ENCODE measurements at regions not wholly inside any gene's neighbourhood (a gene's known extent, or its start where the extent isn't known, plus 50 kb on each side); places are given as distances from the start of the nearest gene placed in this dataset.
"Not testable (repeated sequence)": the region's sequence is repeated elsewhere in the genome, so short reads cannot be mapped to it uniquely, and the experiment has no call there.

DNA sequence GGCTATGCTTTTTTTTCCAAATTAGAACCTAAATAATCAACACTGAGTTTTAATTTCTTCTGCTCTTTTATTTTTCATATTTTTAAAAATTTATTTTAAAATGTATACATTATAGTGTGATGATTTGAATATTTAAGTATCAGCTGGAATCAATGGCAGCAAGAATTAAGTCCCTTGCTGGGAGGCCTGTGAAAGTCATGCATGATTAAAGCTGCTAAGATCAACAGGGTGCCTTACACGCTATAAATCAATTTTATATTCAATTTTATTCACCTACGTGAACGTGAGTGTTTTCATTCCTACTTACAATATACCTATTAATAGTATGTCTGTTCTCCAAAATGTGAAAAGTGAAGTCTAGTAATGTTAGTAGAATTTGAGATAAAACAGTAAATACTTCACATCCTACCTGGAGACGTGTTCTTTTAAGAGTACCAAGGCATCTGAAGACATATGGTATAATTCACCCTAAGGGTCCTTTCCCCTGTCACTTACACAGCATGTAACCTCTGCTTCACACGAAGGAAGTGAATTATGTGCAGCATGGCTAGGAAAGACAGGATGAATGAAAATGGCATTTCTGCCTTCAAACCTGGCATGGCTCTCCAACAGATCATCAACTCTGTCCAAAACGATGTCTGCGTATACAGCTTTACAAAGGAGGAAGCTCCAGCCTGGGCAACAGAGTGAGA lies 640.4 kb upstream of the ROBO1 start:
- no peak for DNase-seq

GRCh38 chr3:80405618-80406017 lies 637.8 kb upstream of the ROBO1 start:
- DNase-seq: no peak

- no peak for DNase-seq
Observed at GRCh38 chr3:80395023-80395422, 627.2 kb upstream of the ROBO1 start.

DNA sequence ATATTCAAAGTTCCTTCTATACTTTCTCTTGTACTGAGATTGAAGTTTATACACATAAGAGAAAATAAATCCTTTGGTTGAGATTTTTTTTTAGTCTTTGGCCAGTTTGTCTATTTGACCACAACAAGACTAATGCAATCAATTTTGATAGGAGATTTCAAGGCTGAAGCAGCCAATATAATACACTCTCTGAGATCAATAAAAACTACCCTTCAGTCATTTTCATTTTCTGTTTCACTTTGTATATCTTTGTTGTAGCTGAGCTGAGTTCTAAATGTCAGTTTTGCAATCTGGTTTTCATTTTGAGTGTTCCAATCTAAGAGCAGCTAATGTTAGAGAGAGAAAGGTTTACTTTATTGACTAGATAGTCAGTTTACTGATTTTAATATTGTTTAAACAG lies 623.8 kb upstream of the ROBO1 start:
- DNase-seq: no peak

DNA sequence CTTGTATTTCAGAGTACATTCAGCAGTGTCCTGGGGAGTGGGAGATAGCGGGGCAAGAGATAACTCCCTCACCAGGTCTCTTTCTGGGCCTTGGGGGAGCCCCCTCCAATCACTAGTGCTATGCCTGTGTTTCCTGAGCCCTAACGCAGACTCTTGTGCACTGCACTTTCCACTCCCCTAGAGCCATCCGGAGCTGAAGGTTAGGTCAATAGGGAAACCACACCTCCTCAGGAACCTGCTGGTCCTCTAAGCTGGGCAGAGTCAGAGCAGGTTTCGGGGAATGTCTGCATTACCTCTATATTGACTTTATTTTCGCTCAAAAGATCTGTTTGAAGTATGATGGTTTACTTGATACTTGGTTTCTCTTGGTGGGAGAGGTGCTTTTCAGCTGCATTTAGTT lies 617.0 kb upstream of the ROBO1 start:
- no peak for DNase-seq

- DNase-seq: no peak
Observed at GRCh38 chr3:80374423-80374822, 606.6 kb upstream of the ROBO1 start.

GRCh38 chr3:80368616-80369015 lies 600.8 kb upstream of the ROBO1 start:
- DNase-seq: no peak

DNA sequence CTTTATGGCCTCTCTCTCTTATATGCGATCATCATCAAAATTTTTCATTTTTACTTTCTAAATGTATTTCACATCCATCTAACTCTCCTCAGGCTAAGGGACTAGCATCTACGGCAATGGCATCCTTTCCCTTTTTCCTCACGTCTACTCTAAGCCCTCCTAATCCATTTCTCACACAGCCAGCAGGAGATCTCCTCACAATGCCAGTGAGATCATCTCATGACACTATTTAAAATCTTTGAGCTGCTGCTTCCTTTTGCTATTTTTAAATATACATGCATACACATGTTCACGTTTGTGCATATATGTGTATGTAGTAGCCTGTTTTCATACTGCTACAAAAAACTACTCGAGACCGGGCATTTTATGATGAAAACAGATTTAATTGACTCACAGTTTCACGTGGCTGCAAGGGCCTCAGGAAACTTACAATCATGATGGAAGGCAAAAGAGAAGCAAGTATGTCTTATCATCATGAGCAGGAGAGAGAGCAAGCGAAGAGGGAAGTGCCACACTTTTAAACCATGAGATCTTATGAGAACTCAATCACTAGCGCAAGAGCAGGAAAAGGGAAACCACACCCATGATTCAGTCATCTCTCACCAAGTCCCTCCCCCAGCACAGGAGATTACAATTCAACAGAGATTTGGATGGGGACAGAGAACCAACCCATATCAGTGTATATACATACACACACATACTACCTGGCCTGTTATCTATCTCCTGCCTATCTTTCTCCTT lies 599.2 kb upstream of the ROBO1 start:
- DNase-seq: no peak

- DNase-seq: no peak
Observed at GRCh38 chr3:80357761-80358160, 590.0 kb upstream of the ROBO1 start.

GRCh38 chr3:80355144-80355543 lies 587.3 kb upstream of the ROBO1 start:
- no peak for DNase-seq

- DNase-seq: no peak
Observed at GRCh38 chr3:80351201-80351600, 583.4 kb upstream of the ROBO1 start.

GRCh38 chr3:80350771-80351170 lies 583.0 kb upstream of the ROBO1 start:
- DNase-seq: no peak

GRCh38 chr3:80338366-80338765 lies 570.6 kb upstream of the ROBO1 start:
- DNase-seq: no peak

DNA sequence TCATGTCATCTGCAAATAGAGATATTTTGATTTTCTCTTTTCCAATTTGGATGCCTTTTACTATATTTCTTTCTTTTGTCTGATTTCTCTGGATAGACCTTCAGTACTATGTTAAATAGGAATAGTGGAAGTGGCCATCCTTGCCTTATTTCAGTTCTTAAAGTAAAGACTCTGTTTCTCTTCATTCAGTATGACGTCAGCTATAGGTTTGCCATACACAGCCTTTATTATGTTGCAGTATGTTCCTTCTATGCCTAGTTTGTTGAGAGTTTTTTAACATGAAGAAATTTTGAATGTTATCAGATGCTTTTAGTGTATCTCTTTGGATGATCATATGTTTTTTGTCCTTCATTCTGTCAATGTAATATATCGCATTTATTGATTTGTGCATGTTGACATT lies 566.7 kb upstream of the ROBO1 start:
- DNase-seq: no peak

DNA sequence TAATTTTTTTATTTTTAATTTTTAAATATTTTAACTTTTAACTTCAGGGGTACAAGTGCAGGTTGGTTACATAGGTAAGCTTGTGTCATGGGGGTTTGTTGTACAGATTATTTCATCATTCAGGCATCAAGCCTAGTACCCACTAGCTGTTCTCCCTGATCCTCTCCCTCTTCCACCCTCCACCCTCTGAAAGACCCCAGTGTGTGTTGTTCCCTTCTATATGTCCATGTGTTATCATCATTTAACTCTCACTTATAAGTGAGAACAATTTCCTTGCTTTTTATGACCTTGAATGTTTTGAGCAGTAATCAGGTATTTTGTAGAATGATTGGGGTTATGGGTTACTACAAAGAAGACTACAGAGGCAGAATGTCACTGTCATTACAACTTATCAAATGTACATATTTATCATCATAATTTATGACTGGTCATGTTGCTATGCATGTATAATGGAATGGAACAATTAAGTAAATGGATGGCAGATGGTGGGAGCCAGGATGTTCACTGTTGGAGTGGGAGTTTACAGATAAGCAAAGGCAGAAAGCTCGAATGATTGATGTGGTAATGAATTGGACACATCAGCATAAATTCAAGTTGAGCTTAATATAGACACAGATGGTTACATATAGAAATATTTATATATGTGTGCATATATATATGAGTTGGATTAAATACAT lies 563.8 kb upstream of the ROBO1 start:
- DNase-seq: no peak

GRCh38 chr3:80314541-80314940 lies 546.7 kb upstream of the ROBO1 start:
- DNase-seq: not testable (repeated sequence)

DNA sequence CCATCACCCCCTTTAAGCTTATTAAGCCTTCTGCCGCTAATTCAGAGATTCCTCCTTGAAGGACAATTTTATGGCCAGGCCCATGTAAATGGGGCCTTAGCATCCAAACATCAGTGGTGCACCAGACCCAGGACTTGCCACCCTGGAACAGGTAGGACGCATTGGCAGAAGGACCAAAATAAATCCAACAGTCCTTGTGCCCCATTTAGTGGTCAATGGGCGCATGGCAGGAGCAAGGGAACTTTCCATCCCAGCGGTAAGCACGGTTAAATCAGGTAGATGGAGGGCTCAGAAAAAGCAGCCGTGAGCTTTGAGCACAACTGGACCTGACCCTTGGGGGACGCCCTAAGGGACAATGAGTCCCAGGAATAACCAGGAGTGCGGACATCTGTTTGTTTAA lies 540.8 kb upstream of the ROBO1 start:
- DNase-seq: no peak

DNA sequence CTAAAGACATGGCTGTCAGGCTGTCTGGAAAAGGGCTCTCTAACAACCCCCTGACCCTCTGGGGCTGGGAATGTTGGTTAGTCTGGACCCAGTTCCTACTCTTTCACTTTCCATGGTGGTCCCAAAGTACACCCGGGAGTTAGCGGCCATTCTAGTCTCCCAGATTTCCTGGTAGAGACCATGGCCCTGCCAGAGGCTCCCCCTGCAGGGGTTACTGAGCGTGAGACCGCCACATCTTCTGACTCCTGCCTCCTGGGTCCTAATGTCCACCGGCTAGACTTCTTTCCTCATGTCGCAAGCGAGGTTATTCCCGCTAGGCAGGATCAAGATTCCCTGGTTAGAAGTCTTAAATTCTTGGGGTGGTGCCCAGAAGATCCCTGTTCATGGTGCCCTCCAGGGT lies 540.0 kb upstream of the ROBO1 start:
- no peak for DNase-seq

DNA sequence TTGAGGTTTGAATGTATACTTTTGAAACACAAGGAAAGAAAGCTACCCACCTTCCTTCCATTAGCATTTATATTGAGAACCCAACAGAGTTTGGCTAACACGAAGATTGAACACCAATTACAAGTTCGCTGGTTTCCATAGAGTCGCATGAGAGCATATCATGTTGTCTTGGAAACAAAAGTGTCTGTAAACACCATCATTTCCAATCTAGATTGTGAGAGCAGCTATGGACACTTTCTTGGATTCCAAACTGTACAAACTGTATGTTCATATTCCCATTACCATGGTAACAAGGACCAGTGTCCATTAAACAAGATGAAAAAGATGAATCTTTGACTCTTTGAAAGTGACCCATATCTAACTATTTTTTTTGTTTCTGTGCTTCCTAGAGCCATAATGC lies 529.9 kb upstream of the ROBO1 start:
- no peak for DNase-seq

GRCh38 chr3:80285388-80285787 lies 517.6 kb upstream of the ROBO1 start:
- DNase-seq: no peak

- DNase-seq: no peak
Observed at GRCh38 chr3:80283783-80284182, 516.0 kb upstream of the ROBO1 start.

DNA sequence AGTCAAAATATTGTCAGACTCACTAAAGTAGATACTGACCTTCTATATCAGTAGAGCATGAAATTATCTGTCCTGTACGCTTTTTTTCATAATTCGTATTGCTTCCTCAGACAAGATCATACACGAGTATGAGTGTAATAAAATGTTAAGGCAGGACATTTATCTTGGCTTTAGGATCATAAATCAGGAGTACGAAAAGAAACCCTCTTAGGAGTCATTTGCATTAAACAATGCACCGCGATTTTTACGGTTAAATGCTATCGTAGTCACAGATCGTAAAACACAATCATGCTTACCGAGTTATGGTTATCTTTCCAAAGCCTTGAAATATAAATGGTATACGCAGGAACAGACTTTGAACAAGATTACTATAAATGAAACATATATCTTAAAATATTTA lies 510.3 kb upstream of the ROBO1 start:
- DNase-seq: no peak

- no peak for DNase-seq
Observed at GRCh38 chr3:80275120-80275519, 507.3 kb upstream of the ROBO1 start.

GRCh38 chr3:80263260-80263659 lies 495.5 kb upstream of the ROBO1 start:
- DNase-seq: no peak

Data from activated CD4-positive, alpha-beta T cell treated with anti-CD3 and anti-CD28 coated beads, Interleukin-2, amount 50 U/mL, for 48 hours (primary cell).